ENCODE measurements at regions not wholly inside any gene's neighbourhood (a gene's known extent, or its start where the extent isn't known, plus 50 kb on each side); places are given as distances from the start of the nearest gene placed in this dataset.

- TF ChIP-seq CTCF (IDR thresholded peaks at IDR 0.05) (no peak), POLR2A (IDR thresholded peaks at IDR 0.05) (no peak), EP300 (IDR thresholded peaks at IDR 0.05) (no peak)
These were observed 92.0 kb upstream of the FAM180A start for GRCh38 chr7:135840591-135840990.
